Activated CD4-positive, alpha-beta T cell treated with anti-CD3 and anti-CD28 coated beads, Interleukin-2, amount 50 U/mL, for 16 hours (primary cell): ENCODE measurements at regions not wholly inside any gene's neighbourhood (a gene's known extent, or its start where the extent isn't known, plus 50 kb on each side); places are given as distances from the start of the nearest gene placed in this dataset.
"Not testable (repeated sequence)": the region's sequence is repeated elsewhere in the genome, so short reads cannot be mapped to it uniquely, and the experiment has no call there.

ENCODE experiments used
- DNase-seq: peaks from one replicate; pipeline ENCODE4 v3.0.0-alpha.2; 2020

DNA sequence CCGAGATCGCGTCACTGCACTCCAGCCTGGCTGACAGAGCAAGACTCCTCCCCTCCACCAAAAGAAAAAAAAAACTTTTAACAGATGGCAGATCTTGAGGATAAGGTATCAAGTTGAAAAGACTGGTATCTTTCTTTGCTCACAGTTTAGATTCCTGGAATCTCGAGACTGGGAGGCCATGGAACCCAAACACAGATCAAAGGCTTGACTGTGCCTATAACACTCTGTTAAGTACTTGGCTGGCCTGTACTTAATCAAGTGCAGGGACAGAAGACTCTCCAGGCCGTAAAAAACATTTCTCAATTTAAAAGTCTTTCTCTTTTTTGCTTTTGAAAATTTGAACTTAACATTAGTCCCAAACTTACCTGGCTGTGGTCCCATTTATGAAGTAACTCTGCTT lies 107.1 kb upstream of the ZNF516 start:
- DNase-seq, result no peak

DNA sequence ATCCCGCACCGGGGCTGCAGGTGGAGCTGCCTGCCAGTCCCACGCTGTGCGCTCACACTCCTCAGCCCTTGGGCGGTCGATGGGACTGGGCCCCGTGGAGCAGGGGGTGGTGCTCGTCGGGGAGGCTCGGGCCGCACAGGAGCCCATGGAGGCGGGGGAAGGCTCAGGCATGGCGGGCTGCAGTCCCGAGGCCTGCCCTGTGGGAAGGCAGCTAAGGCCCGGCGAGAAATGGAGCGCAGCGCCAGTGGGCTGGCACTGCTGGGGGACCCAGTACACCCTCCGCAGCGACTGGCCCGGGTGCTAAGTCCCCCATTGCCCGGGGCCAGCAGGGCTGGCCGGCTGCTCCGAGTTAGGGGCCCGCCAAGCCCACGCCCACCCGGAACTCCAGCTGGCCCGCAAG lies 105.0 kb upstream of the ZNF516 start:
- DNase-seq, result not testable (repeated sequence)

DNA sequence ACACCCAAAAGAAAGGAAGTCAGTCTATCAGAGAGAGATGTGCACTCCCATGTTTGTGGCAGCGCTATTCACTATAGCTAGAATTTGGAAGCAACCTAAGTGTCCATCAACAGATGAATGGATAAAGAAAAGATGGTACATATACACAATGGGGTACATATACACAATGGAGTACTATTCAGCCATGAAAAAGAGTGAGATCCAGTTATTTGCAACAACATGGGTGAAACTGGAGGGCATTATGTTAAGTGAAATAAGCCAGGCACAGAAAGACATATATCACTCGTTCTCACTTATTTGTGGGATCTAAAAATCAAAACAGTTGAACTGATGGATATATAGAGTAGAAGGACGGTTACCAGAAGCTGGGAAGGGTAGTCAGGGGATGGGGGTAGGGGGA lies 99.9 kb upstream of the ZNF516 start:
- DNase-seq, result no peak

DNA sequence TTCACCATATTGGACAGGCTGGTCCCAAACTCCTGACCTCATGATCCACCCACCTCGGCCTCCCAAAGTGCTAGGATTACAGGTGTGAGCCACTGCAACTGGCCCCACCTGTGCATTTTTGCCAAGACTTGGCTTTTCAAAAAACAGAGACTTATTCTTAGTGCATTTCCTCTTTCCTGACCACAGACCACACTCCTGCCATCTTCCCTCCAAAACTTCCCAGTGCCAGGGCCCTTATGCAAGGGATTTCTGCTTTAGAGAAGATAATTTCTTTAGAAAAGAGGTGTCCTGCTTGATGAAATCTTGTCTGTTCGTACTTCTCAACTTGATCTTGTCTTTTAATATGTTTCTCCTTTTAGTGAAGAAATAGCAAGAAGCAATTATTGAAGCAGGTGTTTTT lies 98.8 kb upstream of the ZNF516 start:
- DNase-seq, result no peak

DNA sequence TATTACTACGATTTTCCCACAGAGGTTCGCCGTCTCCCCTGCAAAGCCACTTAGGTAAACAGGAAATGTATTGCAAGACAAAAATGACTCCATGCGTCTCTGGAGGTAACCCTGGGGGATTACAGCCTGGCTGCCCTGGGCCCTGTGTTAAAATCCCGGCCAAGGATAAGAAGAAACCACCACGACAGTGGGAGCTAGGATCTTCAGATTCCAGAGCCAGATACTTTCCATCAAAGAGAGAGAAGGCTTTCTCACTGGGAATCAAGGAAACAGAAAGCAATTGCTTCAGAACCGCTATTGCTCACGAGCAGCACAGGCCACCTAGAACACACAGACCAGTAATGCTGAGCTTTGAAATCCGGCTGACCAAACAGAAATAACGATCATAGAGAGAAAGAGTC lies 97.9 kb upstream of the ZNF516 start:
- no peak for DNase-seq

DNA sequence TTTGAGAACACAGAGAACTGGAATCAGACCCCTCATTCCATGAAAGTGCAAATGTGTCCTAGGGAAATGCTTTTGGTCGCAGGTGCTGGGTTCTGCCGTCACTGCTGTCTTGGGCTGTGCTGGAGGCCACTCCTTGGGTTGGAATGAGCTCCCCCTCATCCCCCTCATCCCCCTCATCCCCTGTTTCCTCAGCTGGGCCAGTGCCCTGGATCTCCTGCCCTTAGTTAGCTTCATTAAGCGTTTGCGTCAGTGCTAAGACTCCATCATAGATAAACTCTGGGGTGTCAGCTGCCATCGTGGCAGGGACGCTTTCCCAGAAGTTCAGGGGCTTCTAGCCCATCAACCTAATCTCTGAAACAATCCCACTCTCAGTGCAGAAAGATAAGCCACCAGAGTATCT lies 97.1 kb upstream of the ZNF516 start:
- no peak for DNase-seq

DNA sequence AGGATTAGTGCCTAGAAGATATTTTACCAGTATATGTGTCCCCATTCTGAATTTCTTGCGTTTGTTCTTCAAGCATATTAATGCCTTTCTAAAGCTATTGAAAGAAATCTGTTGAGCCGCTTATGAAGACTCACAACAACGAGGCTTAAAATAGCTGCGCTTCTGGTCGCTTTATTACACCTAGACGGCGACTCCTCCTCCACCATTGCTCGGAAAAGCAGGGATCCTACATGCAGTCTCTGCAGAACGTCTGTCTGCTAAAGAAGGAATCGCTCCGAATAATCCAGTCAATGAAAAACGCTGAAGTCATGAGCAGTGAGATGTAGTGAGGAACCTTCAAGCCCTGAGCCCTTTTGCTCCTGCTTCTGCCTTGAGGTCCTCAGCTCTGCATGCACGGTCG lies 94.8 kb upstream of the ZNF516 start:
- no peak for DNase-seq

DNA sequence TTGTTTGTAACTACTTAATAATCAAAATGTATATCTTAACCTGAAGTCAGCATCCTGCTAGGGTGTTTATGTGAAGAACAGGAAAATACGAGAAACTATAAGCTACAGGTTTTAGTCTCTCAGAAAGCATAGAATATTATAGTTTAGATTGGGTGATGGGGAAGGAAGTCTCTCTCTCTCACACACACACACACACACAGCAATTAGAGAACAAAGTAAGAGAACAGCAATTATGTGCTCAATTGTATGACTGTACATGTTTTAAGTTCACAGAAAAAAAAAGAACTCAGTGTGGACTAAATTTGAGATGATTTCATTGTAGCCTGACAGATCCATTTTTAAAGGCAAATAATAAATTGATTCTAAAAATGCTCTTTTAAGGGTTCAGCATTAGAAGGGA lies 94.3 kb upstream of the ZNF516 start:
- DNase-seq, result no peak

DNA sequence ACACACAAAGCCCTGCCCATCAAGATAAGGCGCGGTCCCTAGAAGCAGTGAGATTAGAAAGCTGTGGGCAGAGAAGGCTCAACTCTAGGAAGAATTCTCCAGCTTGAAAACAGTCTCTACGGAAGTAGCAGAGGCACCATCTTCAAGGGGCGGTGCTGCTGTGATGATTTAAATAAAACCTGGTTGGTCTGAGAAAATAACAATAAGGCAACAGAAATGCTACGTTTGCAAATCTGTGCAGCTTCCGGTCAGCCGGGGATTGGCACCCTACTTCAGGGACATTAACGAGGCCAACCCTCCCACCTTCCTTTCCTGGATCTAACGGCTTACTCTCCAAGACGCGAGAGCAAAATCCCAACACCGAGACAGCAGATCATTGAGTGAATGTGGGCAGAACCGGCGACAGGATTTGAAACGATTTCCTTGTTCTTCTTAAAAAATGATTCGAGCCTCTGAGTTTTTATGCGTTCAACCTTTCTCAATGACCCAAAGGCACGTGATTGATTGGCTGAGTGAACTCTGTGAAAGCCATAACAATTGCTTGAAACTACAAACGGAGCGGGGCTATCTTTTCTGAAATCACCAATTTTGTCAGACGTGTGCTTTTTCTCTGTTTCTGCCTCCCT lies 93.7 kb upstream of the ZNF516 start:
- DNase-seq, result no peak

DNA sequence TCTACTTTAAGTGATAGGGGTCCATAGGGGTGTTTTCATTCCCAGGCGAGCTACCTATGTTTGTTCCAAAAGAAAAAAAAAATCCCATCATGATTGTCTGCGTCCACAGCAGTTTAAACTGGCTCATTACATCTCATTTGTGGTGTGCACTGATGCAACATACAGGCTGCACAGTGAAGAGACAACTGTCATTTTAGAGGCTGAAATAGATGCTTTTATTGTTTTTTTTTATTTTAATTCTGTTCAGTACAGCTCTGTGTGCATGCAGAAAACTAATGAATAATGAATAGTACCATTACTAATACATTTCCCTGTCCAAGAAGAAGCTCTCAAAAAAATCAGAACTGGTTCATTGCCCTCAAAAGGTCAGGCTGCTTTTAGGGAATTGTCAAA lies 92.8 kb upstream of the ZNF516 start:
- DNase-seq, result no peak

DNA sequence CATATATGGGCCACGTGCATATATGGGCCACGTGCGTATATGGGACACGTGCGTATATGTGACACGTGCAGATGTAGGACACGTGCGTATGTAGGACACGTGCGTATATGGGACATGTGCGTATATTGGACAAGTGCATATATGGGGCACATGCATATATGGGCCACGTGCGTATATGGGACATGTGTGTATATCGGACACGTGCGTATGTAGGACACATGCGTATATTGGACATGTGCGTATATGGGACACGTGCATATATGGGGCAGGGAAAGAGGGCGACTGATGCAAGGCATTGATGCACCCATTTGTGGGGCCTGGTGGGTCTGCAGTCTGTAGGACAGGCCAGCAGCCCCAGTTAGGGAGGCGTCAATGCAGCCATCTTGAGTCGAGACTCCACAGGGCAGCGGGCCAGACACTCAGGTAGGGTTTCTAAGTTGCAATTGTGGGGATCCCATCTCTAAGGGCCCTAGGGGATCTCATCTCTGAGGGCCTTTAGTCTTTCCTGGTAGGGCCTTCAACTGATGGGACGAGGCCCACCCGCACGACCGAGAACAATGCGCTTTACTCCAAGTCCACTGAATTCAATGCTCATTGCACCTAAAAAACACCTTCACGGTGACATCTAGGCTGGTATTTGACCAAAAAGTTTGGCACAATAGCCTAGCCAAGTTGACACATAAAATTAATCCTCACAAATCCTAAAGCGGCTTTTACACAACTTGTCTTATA lies 92.3 kb upstream of the ZNF516 start:
- no peak for DNase-seq

DNA sequence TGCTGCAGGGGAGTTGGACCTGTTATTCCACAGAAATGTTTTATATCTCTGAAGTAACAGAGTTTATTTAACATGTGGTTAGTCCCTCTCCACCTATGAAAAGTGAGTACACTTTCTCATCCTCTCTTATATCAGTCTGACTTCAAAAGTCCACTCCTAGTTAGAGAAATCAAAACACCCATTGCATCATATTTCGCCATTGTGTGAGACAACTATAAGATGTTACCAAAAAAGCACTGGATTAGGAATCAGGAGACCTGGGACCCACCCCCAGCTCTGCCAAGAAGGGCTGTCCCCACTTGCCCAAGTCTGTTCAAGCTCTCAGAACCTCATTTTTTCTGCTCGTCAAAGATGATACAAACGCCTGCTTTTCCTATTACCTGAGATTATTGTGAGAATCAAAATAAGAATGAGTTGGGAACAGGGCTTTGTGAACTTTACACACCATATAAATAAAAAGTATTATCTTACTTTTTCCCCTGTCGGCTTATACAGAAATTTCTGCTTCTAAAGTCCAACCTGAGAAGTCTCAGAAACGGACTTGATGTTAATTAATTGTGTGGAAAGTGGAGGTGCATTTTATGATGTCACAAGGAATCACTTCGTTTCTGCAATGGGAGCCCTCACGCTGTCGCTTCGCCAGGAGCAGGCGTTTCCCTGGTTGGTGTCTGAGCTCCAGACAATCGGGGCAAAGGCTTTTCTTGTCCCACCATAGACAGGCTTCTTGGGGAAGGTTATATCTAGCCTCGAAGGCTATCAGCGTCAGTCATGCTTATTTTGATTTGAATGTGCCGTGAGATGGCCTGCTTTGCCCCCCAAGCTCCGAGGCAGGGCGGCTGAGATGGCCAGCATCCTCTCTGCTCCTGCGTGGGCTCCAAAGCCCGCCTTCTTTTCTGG lies 89.6 kb upstream of the ZNF516 start:
- no peak for DNase-seq

DNA sequence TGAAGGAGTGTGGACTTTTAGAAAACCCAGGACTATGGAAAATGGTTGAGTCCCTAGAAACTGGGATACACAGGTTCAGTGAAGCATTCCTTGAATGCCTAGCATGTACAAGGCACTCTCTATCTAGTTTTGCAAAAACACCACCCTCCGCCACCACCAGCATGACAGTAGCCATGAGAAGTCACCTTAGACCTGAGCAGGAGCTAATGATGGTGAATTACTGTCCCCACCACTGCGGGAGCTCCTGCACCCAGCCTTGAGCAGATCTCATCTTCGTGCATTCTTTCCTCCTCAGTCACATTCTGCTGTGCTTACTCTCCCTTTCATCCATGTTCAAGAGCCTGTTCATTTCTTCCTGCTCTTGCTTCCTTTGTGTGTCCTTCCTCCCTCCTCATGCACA lies 86.2 kb upstream of the ZNF516 start:
- no peak for DNase-seq

DNA sequence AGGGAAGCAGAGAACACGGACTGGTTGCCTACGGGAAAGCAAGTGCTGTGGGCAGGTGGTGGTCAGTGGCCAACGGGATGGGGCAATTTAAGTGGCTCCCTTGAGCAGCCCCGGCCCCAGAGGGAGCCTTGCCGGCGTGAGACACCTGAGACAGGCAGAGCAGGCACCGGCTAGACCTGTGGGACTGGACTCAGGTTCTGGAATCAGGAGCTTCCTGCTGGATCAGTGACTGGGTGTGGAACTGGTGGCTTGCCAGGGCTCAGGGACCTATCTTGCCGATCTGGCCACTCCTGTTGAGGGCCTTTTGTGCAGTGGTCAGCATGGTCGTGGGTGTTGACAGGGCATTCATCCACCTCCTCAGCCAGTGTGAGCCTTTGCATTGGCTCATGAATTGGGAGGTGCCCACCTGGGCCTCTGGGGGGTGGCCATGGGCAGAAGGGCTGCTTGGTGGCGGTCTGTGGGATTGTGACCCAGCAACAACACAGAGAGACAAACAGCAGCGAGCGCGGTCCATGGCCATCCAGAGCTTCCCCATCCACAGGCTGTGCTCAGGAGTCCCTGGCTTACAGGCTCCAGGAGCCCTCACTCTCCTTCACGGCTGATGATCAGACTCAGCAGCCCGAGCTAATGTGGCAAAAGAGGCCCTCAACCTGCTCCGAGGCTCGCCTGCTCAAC lies 85.4 kb upstream of the ZNF516 start:
- DNase-seq, result no peak

DNA sequence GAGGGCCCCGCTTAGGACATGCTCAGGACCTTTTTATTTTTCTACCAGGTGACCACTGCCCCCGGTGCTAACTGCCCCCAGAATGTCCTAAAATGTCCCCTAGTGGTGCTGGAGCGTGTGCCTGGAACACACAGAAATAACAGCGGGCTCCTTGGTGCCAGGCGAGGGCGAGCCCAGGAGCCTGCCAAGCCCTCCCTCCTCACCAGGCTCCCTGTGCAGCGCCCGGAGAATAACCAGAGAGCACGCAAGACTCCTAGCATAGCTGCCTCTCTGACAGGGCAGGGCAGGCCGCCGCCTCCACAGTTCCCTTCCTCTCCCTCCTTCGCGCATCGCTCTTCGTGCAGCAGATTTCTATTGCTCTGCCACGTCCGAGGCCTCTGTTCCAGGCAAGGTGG lies 84.3 kb upstream of the ZNF516 start:
- DNase-seq, result no peak

DNA sequence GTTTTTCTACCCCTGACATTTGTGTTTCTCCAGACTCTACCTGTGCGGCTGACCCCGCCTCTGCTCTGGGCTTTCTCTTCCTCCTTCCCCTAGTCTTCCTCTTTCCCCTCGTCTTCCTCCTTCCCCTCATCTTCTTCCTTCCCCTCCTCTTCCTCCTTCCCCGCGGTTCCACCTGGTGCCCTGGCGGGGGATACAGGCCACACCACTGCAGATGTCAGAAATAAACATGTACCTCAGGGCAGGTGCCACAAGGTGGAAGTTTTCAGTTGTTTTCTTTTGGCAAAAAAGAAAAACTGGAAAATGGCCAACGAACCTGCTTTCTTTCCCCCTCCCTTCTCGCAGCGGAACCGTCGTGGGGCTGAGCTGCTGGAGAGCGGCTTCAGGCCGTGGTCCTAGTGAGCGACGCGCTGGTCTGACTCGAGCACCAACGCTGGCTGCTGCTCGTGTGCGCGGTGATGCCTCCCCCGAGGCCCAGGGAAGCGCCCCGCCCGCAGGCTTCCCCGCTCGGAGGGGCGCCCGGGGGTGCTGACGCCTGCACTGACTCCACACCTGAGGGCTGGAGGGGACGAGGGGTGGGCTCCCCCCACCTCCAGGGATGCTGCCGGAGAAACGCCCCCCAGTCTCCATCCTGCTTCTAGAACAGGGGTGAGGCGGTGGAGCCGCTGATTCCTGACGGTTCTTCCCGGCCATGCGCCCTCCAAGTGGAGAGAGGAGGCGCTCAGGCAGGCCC lies 83.7 kb upstream of the ZNF516 start:
- DNase-seq, result no peak

DNA sequence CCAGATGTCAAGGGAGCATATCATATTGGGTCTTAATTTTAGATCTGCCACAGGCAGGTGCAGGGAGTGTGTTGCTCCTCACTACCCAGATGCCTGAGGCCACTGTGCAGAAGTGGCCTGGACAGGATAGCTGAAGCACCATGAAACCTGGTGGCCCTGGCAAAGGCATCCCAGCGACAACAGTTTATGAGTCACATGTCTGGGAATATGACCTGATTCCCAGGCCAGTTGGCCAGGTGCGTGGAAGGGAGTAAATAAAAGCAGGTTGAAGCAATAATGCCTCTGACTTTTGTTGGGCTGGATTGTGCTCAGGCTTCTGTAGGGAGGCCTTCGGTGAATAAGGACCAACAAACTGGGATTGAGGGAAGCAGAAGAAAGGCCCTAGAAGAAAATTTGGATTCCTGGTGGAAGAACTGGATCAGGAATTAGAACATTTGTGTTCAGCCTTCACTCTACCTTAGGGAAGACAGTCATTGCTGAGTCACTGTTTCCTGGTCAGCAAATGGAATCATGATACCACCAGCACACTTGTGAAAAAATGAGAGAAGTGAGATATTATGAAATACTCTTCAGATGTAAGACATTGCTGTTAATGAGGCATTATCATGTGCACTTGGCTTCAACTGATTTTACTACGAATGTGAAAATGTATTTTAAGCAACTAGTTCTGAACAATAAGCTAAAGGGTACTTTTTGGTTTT lies 78.4 kb upstream of the ZNF516 start:
- no peak for DNase-seq

DNA sequence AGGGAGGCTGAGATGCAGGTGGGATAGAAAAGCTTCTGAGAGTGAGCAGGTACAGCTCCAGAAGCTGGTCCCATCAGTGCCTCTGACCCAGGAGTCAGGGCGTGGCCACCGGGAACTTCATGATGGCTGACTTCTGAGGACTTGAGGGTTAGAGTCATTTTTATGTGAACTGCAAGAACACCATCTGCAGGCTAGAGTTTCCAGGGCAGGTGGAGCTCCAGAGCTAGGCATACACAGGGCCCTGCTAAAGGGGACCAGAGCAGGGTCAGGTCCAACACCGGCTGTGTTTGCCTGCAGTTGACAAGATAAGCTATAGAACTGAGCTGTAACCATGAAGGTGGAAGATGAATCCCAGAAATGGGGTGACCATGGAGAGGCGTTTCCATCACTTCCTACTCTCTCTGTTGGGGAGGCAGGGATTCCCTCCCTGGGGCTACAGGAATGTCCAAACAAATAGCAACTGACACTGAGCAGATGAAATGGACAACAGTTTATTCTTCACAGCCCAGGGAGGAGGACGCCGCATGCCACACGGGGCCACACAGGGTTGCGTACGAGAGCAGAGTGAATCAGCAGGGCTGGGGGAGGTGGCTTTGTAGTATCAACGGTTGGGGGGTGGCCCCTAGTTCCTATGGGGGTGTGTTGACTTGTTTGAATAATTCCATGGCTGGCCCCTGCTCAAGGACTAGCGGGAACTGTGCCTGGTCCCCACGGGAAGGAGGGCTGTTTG lies 77.6 kb upstream of the ZNF516 start:
- DNase-seq, result no peak

DNA sequence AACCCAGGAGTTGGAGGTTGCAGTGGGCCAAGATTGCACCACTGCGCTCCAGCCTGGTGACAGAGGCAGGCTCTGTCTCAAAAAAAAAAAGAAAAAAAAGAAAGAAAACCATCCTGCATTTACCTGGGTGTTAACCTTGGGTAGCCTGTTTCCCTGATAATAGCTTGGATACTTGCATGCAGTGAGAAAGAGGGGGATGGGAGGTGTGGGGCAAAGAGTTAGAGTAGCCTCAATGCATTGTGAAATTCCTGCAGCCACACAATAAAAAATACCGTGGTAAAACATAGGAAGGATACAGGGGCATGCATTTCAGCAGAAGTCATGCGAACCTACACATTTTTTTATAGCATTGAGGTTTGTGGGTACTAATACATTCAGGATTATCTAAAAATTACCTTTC lies 76.6 kb upstream of the ZNF516 start:
- DNase-seq, result no peak

DNA sequence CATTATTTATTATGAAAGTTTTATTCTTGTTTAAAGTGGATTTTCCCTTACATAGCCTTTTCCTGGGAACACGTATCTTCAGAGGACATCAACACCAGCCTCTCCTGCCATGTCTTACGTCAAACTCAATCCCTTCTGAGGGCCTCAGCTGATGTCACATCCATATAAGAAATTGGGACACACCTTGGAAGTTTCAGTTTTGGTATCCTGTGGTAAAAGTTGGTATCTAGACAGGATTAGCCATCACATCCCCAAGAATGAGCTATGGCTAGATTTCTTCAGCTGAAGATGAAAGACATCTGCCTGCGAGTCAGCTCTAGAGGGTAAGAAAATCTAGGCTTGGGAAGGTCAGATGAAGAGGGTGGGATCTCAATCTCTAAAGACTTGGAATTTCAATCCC lies 75.8 kb upstream of the ZNF516 start:
- DNase-seq, result no peak

DNA sequence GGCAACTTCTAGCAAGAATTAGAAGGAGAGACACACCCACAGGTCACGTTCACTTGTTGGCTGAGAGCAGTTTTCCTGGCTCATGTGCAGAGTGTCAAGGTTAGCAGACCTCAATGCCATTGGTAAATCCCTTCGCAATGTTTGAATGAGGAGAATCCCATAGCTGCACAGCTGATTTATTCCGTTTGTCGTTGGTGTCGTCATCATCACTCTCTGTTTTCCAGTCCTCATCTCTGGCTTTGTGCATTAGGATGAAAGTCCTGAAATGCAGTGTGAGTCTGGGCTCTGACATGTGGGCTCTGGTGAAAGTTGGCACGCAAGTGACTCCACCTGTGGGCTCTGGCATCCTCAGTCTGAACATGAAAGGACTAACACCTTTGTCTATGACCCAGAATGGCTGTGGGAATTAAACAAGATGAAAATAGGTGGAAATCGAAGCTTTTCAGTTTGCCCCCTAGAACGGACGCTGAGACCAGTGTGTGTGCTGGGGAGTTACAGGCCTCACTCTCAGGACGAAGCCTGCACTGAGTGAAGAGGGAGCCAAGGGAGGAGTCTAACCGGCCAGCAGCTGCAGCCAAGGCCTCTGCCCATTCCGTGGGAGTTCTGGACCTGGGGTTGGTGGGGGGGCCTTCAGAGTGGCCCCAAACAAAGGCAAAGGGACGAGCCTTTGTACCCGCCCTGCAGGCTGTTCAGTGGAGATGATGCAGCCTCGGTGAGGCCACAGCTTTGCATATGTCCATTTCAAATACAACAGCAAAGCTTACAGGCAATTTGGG lies 74.8 kb upstream of the ZNF516 start:
- no peak for DNase-seq
